Cardiac muscle cell (in vitro differentiated cells and primary cell): ENCODE measurements at regions not wholly inside any gene's neighbourhood (a gene's known extent, or its start where the extent isn't known, plus 50 kb on each side); places are given as distances from the start of the nearest gene placed in this dataset.

Experiments
- DNase-seq, 2 donors: peaks; one replicate each; pipeline versions ENCODE4 v3.0.0 to v3.0.0-alpha.2; 2010 to 2017; ENCODE audit warnings: low read depth in 1 of 2, low spot score in 1 of 2
- H3K27ac ChIP-seq: fragments of 200-600 bp; sonication (generic); 2 replicates; pipeline ENCODE4 v1.5.1; 2016
- H3K27me3 ChIP-seq: fragments of 200-600 bp; sonication (generic); 2 replicates; pipeline ENCODE4 v1.6.0; 2016; ENCODE audit warnings: control low read depth
- H3K36me3 ChIP-seq: fragments of 200-600 bp; sonication (generic); 2 replicates; pipeline ENCODE4 v1.5.1; 2016; ENCODE audit warnings: control low read depth
- H3K4me1 ChIP-seq: fragments of 200-600 bp; sonication (generic); 2 replicates; pipeline ENCODE4 v1.8.1; 2017; ENCODE audit warnings: low read depth, mild to moderate bottlenecking, mixed run types
- H3K4me3 ChIP-seq: fragments of 200-600 bp; sonication (generic); 2 replicates; pipeline ENCODE4 v1.5.1; 2016; ENCODE audit warnings: mild to moderate bottlenecking
- H3K9me3 ChIP-seq: fragments of 200-600 bp; sonication (generic); 2 replicates; pipeline ENCODE4 v1.5.1; 2017; ENCODE audit warnings: low read depth, mild to moderate bottlenecking, control low read depth
- TF ChIP-seq, protein P1 (sequence below): IDR thresholded peaks from 2 replicates; pipeline ENCODE4 v1.5.1; 2012; ENCODE audit warnings: low read depth, mild to moderate bottlenecking, low read length

DNA sequence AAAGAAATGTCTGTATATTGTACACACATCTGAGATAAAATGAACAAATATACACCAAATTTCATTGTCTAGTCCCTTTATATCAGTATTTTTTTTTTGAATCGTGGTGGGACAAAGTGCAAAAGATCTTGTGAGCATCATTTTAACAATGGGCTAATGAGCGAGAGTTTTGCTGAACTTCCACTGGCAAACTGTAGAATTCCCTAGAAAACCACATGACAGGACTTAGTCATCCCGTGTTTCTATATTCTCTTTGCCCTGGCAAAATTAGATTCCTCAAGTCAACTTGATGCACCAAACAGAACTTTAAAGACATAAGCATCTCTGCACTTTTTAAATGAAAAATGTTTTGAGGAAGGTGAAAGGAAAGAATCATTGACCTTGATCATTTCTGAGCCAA is 488.2 kb upstream of the PTBP2 start:
- H3K4me1 ChIP-seq: peaks cover 12% of the 10 kb centered on the region
- no peak overlapping the region for H3K27ac ChIP-seq
- H3K36me3 ChIP-seq: no peaks in the 10 kb centered on the region
- H3K4me3 ChIP-seq: no peak overlapping the region
- H3K27me3 ChIP-seq: no peaks in the 10 kb centered on the region
- no peaks in the 10 kb centered on the region for H3K9me3 ChIP-seq
- TF ChIP-seq, protein P1, sequence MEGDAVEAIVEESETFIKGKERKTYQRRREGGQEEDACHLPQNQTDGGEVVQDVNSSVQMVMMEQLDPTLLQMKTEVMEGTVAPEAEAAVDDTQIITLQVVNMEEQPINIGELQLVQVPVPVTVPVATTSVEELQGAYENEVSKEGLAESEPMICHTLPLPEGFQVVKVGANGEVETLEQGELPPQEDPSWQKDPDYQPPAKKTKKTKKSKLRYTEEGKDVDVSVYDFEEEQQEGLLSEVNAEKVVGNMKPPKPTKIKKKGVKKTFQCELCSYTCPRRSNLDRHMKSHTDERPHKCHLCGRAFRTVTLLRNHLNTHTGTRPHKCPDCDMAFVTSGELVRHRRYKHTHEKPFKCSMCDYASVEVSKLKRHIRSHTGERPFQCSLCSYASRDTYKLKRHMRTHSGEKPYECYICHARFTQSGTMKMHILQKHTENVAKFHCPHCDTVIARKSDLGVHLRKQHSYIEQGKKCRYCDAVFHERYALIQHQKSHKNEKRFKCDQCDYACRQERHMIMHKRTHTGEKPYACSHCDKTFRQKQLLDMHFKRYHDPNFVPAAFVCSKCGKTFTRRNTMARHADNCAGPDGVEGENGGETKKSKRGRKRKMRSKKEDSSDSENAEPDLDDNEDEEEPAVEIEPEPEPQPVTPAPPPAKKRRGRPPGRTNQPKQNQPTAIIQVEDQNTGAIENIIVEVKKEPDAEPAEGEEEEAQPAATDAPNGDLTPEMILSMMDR: no peak
- no peak for DNase-seq

DNA sequence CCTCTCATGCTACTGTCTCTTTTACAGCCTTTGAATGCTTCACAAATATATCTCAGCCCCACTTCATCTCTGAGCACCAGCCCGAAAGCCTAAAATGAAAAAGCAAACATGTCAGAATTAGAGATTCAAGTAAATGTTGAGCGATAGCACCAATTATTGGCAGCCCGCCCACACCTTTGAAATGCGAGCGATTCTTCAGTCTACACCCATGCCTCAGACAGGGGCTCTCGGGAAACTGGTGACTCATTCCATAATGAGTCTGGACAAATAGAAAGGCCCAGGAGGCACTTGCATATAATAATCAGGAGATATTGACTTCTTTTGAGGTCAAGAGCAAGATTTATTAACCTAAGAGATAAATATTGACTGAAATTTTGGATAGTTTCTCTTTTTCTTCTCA is 487.3 kb upstream of the PTBP2 start:
- Histone ChIP-seq H3K36me3 (no peaks in the 10 kb centered on the region), H3K4me1 (peaks cover 12% of the 10 kb centered on the region), H3K27me3 (no peaks in the 10 kb centered on the region), H3K9me3 (no peaks in the 10 kb centered on the region), H3K4me3 (no peak overlapping the region), H3K27ac (no peak overlapping the region)
- TF ChIP-seq, protein P1: no peak
- DNase-seq: peak; percentile 44 to 81

- H3K4me1 ChIP-seq: peaks cover 12% of the 10 kb centered on the region
- DNase-seq: peak; percentile 52 to 79
- H3K9me3 ChIP-seq: no peaks in the 10 kb centered on the region
- H3K4me3 ChIP-seq: no peak overlapping the region
- no peak overlapping the region for H3K27ac ChIP-seq
- H3K27me3 ChIP-seq: no peaks in the 10 kb centered on the region
- TF ChIP-seq, protein P1: peak; percentile 51
- no peaks in the 10 kb centered on the region for H3K36me3 ChIP-seq
Observed at GRCh38 chr1:96236156-96236739, 485.3 kb upstream of the PTBP2 start.

GRCh38 chr1:96238426-96238825 is 483.2 kb upstream of the PTBP2 start:
- no peak overlapping the region for H3K27ac ChIP-seq
- TF ChIP-seq, protein P1: no peak
- no peak for DNase-seq
- H3K4me1 ChIP-seq: peaks cover 12% of the 10 kb centered on the region
- no peaks in the 10 kb centered on the region for H3K27me3 ChIP-seq
- no peak overlapping the region for H3K4me3 ChIP-seq
- no peaks in the 10 kb centered on the region for H3K9me3 ChIP-seq
- H3K36me3 ChIP-seq: no peaks in the 10 kb centered on the region

GRCh38 chr1:96240438-96240837 is 481.1 kb upstream of the PTBP2 start:
- no peak for DNase-seq
- Histone ChIP-seq H3K9me3 (no peaks in the 10 kb centered on the region), H3K4me1 (peaks cover 3% of the 10 kb centered on the region), H3K27me3 (no peaks in the 10 kb centered on the region), H3K27ac (no peak overlapping the region), H3K4me3 (no peak overlapping the region), H3K36me3 (no peaks in the 10 kb centered on the region)
- TF ChIP-seq, protein P1: no peak
